Keratinocyte (primary cell): ENCODE measurements at regions not wholly inside any gene's neighbourhood (a gene's known extent, or its start where the extent isn't known, plus 50 kb on each side); places are given as distances from the start of the nearest gene placed in this dataset.

Experiments
- CTCF ChIP-seq, 3 experiments: IDR thresholded peaks in 1 of 3; conservative IDR thresholded peaks in 1 of 3; optimal IDR thresholded peaks in 1 of 3; 2 replicates in 2 of 3; 3 replicates in 1 of 3; pipeline versions ENCODE3 to v1.5.1; 2011; ENCODE audit warnings: low read length in 3 of 3, mild to moderate bottlenecking in 3 of 3, moderate library complexity in 2 of 3, control low read depth in 1 of 3, inconsistent platforms in 1 of 3; ENCODE audit not compliant: insufficient read depth in 2 of 3; ENCODE audit errors: extremely low read depth in 1 of 3
- EZH2 ChIP-seq: IDR thresholded peaks from one replicate; pipeline ENCODE4 v1.6.1; 2012; ENCODE audit warnings: inconsistent platforms, mild to moderate bottlenecking, low read length, moderate library complexity

- TF ChIP-seq CTCF (optimal IDR thresholded peaks at IDR 0.05 in 1 of 3, IDR thresholded peaks at IDR 0.05 in 1 of 3, conservative IDR thresholded peaks at IDR 0.05 in 1 of 3; ENCODE audit: extremely low read depth in 1 of 3, insufficient read depth in 2 of 3, low read length in 3 of 3) (no peak), EZH2 (no peak)
These were observed 291.9 kb upstream of the NR5A2 start for GRCh38 chr1:199735660-199736059.
